ENCODE measurements at regions not wholly inside any gene's neighbourhood (a gene's known extent, or its start where the extent isn't known, plus 50 kb on each side); places are given as distances from the start of the nearest gene placed in this dataset.

GRCh38 chr1:165116171-165116570, 240.3 kb downstream of the LMX1A start:
- H3K27me3 ChIP-seq (ENCODE audit: insufficient read depth): peaks cover 8% of the 10 kb centered on the region; the same call in 1 of the 2 replicates
- POLR2A ChIA-PET: no interaction called here
- CTCF ChIA-PET: interaction anchor here (1.3 to 1.5 kb wide), 2 partner anchors 13 to 253 kb away, joined by 6 to 11 read pairs; no protein-coding TSS in a partner anchor
- H3K79me2 ChIP-seq (ENCODE audit: insufficient read depth): no peaks in the 10 kb centered on the region
- H3K4me3 ChIP-seq (ENCODE audit: low read depth in 2 of 2, low read length in 1 of 2): no peak overlapping the region
- no peak overlapping the region for H3K9ac ChIP-seq
- H3K4me1 ChIP-seq (ENCODE audit: control insufficient read depth in 1 of 2, insufficient read depth in 2 of 2, low read depth in 1 of 2, low read length in 1 of 2): 0 out of 4 replicates have a peak, but pooled peaks cover 0 to 5% of the 10 kb centered on the region in 2 experiments
- H4K20me1 ChIP-seq (ENCODE audit: insufficient read depth): no peaks in the 10 kb centered on the region
- no peaks in the 10 kb centered on the region for H3K9me3 ChIP-seq
- no peaks in the 10 kb centered on the region for H3K36me3 ChIP-seq (replicated peaks in 1 of 2; ENCODE audit: control insufficient read depth in 1 of 2, insufficient read depth in 2 of 2, low read length in 1 of 2)
- no peak overlapping the region for H3K27ac ChIP-seq (ENCODE audit: low read depth in 2 of 2, low read length in 1 of 2)
- H3F3A ChIP-seq (replicated peaks; ENCODE audit: insufficient read depth): no peaks in the 10 kb centered on the region
- no peaks in the 10 kb centered on the region for H3K9me2 ChIP-seq
- no peak overlapping the region for H2AFZ ChIP-seq (ENCODE audit: low read depth)
- DNase-seq: no peak
- TF ChIP-seq IRF3 (IDR thresholded peaks at IDR 0.05; ENCODE audit: low read depth, low read length) (no peak), FOXJ3 (CRISPR knock-in tag; IDR thresholded peaks at IDR 0.05) (no peak), JUND (IDR thresholded peaks at IDR 0.05) (no peak), YY1 (IDR thresholded peaks at IDR 0.05; ENCODE audit: low read depth) (no peak), NRF1 (IDR thresholded peaks at IDR 0.05; ENCODE audit: low read depth, low read length) (no peak), RXRA (IDR thresholded peaks at IDR 0.05; ENCODE audit: borderline replicate concordance, low read depth) (no peak), RCOR1 (IDR thresholded peaks at IDR 0.05; ENCODE audit: low read length) (no peak), TEAD4 (IDR thresholded peaks at IDR 0.05; ENCODE audit: borderline replicate concordance, insufficient read depth) (no peak), POLR2AphosphoS5 (IDR thresholded peaks at IDR 0.05; ENCODE audit: low read depth, low read length) (no peak), TCF12 (IDR thresholded peaks at IDR 0.05) (no peak), NFIC (IDR thresholded peaks at IDR 0.05; ENCODE audit: borderline replicate concordance) (no peak), RFX5 (IDR thresholded peaks at IDR 0.05; ENCODE audit: low read length) (no peak), SIN3A (IDR thresholded peaks at IDR 0.05; ENCODE audit: borderline replicate concordance, low read depth, low read length) (no peak), REST (IDR thresholded peaks at IDR 0.05; ENCODE audit: low read depth, low read length) (no peak), CTCF (IDR thresholded peaks at IDR 0.05) (no peak), MAX (IDR thresholded peaks at IDR 0.05; ENCODE audit: low read depth) (no peak)
- no peak overlapping the region for H3K4me2 ChIP-seq
- WGBS (ENCODE audit: low lambda C conversion rate): 9% methylated on average over 1 of the region's 1 CpG
